Activated CD8-positive, alpha-beta T cell treated with anti-CD3 and anti-CD28 coated beads, Interleukin-2, amount 10 ng/mL, durations not matched to agents 7 days and 5 days (primary cell): ENCODE measurements at regions not wholly inside any gene's neighbourhood (a gene's known extent, or its start where the extent isn't known, plus 50 kb on each side); places are given as distances from the start of the nearest gene placed in this dataset.

Experiments
- ATAC-seq: fragments of 150-1000 bp; cut with Tn5 transposase; one replicate; pipeline ENCODE4 v1.10.0; 2021; ENCODE audit warnings: moderate library complexity
- CTCF ChIA-PET: fragments of 350-600 bp; sonication (Branson Sonifier 250); formaldehyde crosslinking; loops from one replicate; lab custom pipeline; 2021; ENCODE audit warnings: antibody characterized with exemption; lab: Charles Lee
- POLR2A ChIA-PET: fragments of 350-600 bp; sonication (Branson Sonifier 250); formaldehyde crosslinking; loops from one replicate; lab custom pipeline; 2021; ENCODE audit warnings: antibody characterized with exemption; lab: Charles Lee
- DNase-seq: peaks from one replicate; pipeline ENCODE4 v3.0.0-alpha.2; 2020
- H3K27ac Mint-ChIP-seq: one replicate; pipeline ENCODE4 v1.8.0; 2021; ENCODE audit warnings: mild to moderate bottlenecking, mixed read lengths
- H3K27me3 Mint-ChIP-seq: one replicate; pipeline ENCODE4 v1.8.0; 2021; ENCODE audit warnings: low read depth, mixed read lengths
- H3K36me3 Mint-ChIP-seq: one replicate; pipeline ENCODE4 v1.8.0; 2021; ENCODE audit warnings: low read depth, mixed read lengths
- H3K4me1 Mint-ChIP-seq: one replicate; pipeline ENCODE4 v1.8.0; 2021; ENCODE audit warnings: low read depth, mixed read lengths
- H3K4me3 Mint-ChIP-seq: one replicate; pipeline ENCODE4 v1.8.0; 2021; ENCODE audit warnings: mild to moderate bottlenecking, mixed read lengths
- H3K9me3 Mint-ChIP-seq: one replicate; pipeline ENCODE4 v1.8.0; 2022; ENCODE audit warnings: mixed read lengths; ENCODE audit not compliant: insufficient read depth

DNA sequence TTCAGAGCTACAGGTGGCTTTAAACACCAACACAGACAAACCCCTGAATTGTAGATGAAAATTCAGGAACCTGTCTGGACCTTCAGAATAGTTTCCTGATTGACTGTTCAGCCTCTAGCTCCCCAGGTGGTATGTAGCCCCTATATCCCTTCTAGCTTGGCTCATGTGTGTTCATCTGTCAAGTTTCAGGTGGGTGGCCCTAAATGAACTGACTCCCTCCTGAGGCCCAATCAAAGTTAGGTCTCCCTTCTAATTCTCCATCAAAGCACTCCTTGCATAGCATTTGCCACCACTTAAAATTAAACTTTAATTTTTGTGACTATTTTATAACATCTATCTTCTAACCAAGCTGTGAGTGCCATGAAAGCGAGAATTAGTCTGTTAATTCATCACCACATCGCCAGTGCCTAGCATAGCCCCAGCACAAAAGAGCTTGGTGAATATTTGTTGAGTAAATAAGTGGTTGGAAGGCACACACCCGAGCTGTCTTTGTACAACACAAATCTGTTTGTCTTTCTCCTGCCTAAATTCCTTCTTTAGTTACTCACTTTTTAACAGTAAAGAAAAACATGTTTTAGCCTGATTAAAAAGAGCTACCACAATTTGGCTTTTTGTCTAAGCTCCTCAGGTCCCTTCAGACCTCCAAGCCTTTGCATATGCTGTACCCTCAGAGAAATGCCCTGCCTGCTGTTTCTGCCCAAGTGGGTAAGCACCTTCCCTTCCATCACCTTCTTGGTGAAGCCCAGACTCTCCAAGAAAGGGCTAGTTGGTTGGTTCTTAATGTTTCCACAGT, 138.1 kb upstream of the HMHB1 start:
- Mint-ChIP-seq H3K27me3 (peaks cover 6% of the 10 kb centered on the region), H3K9me3 (no peaks in the 10 kb centered on the region), H3K4me1 (peaks cover 2% of the 10 kb centered on the region), H3K27ac (no peak overlapping the region), H3K4me3 (no peak overlapping the region), H3K36me3 (no peaks in the 10 kb centered on the region)
- ATAC-seq: no peak
- POLR2A ChIA-PET: no interaction called here
- CTCF ChIA-PET: no interaction called here
- DNase-seq: no peak

DNA sequence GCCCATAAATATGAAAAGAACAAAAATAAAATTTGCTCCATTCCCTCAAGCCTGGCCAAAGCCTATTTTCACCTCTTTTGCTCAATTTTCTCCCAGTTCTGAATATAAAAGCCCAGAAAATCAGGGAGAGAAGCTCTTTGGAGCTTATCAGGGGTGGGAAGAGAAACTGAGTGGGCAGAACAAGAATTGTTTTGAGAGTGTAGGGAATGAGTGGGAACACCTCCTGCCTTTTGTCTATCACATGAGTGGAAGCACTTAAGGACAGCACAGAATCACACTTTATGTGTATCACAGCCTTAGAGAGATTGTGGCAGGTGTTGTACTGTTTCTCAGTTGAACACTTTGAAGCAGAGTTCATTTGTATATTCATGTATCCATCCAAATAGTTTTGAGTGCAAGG, 139.2 kb upstream of the HMHB1 start:
- POLR2A ChIA-PET: no interaction called here

DNA sequence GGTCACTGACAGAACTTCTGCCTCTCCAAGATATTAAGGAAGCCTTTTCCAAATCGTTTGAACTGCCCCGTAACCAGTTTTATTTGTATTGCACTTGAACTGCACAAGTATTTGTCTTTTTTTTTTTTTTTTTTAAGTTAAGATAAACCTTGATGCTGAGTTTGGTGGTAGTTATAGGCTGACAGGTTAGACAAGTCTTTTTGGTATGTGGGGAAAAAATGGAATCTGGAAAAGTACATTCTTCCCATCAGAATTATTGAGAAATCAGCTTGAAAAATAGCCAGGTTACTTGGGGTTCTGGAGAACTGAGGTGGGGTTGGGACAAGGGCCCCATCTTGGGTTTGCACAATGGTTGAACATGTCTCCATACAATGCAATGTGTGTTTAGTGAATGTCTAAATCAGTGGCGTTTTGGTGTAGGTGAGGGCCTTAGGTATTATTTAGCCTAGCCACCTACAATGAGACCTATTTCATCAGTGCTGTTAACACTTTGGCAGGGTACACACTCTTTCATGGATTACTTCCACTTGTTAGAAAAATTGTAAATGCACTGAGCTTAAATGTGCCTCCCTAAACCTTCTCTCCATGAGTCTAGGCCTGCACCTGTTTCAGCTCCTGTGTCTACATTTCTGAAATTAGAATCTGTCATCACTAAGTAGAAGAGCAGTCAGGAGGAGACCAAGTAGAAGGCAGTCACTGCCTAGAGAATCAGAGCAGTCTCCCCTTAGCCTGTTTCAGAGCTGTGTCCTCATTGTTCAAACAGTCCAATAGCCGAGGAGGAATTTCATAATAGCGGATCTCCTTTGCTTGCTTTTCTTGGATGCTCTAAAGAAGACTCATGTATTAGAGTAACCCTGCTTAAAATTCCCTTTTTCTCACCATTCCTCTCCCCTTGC, 140.0 kb upstream of the HMHB1 start:
- H3K4me1 Mint-ChIP-seq: no peaks in the 10 kb centered on the region

More for the DNA sequence above, 139.2 kb upstream of the HMHB1 start:
- no peaks in the 10 kb centered on the region for H3K9me3 Mint-ChIP-seq
- no peak overlapping the region for H3K4me3 Mint-ChIP-seq
- CTCF ChIA-PET: no interaction called here
- H3K4me1 Mint-ChIP-seq: no peaks in the 10 kb centered on the region
- no peak overlapping the region for H3K27ac Mint-ChIP-seq
- ATAC-seq: no peak
- H3K27me3 Mint-ChIP-seq: peaks cover 6% of the 10 kb centered on the region
- H3K36me3 Mint-ChIP-seq: no peaks in the 10 kb centered on the region
- no peak for DNase-seq

DNA sequence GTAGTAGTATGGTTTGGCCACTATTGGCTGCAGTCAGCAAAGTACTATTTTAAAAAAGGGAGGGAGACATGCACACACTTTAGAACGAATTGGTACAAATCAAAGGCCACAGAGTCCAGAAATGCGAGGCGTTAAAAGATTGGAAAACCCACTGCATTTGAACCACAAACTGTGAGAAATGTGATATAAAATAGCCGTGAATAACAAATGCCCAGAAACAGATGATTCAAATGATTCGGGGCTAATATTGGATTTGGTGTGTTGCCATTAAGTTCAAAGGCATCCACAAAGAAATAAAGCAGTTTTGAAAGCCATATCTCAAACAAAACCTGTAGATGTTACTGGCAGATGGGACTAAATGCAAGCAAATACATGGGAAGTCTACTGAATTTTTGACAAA, 140.9 kb upstream of the HMHB1 start:
- no peaks in the 10 kb centered on the region for H3K9me3 Mint-ChIP-seq
- no peak for DNase-seq
- ATAC-seq: no peak
- peaks cover 6% of the 10 kb centered on the region for H3K27me3 Mint-ChIP-seq
- H3K4me3 Mint-ChIP-seq: no peak overlapping the region
- CTCF ChIA-PET: no interaction called here
- H3K27ac Mint-ChIP-seq: no peak overlapping the region
- H3K36me3 Mint-ChIP-seq: no peaks in the 10 kb centered on the region
- POLR2A ChIA-PET: no interaction called here
- H3K4me1 Mint-ChIP-seq: no peaks in the 10 kb centered on the region

More for the DNA sequence above, 140.0 kb upstream of the HMHB1 start:
- Mint-ChIP-seq H3K36me3 (no peaks in the 10 kb centered on the region), H3K9me3 (no peaks in the 10 kb centered on the region), H3K27ac (no peak overlapping the region), H3K4me3 (no peak overlapping the region), H3K27me3 (peaks cover 6% of the 10 kb centered on the region)
- no peak for DNase-seq
- POLR2A ChIA-PET: no interaction called here
- CTCF ChIA-PET: no interaction called here
- no peak for ATAC-seq

DNA sequence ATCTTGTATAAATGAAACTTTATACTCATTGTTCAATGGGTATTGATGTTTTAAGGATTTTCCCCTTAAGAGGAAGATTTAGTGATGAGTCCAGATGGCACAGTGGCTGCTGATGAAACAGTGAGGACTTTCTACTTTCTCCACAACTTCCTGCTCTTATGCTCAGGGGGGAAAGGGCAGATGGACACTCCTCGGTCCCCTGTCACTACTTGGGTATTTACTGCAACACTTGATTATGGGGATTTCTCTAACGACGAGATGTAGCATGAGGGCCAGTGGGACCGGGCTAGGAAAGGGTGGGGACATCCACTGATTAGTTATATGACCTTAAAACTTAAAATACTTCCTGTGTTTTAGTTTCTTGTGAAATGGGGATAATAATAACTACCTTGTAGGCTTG, 146.1 kb upstream of the HMHB1 start:
- Mint-ChIP-seq H3K4me1 (no peaks in the 10 kb centered on the region), H3K9me3 (no peaks in the 10 kb centered on the region), H3K27ac (no peak overlapping the region), H3K4me3 (no peak overlapping the region), H3K27me3 (peaks cover 5% of the 10 kb centered on the region), H3K36me3 (no peaks in the 10 kb centered on the region)
- DNase-seq (no peak), ATAC-seq (no peak)
- POLR2A ChIA-PET: no interaction called here
- CTCF ChIA-PET: no interaction called here

DNA sequence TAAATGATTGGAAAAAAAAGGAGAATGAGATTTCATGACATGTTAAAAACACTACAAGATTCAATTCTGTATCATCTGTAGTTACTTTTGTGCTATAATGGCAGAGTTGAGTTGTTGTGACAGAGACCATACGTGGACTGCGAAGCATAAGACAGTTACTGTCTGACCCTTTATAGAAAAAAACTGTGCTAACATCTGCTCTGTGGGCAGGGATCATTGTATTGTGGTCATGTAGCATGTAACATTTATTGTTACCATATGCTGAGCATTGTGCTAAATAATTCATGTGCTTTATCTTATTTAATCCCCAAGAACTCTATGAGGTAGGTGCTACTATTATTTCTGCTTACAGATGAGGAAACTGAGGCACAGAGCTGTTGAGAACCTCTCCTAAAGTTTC, 147.3 kb upstream of the HMHB1 start:
- DNase-seq: no peak
- H3K27me3 Mint-ChIP-seq: peaks cover 5% of the 10 kb centered on the region
- H3K36me3 Mint-ChIP-seq: no peaks in the 10 kb centered on the region
- no peak overlapping the region for H3K4me3 Mint-ChIP-seq
- H3K4me1 Mint-ChIP-seq: no peaks in the 10 kb centered on the region
- ATAC-seq: no peak
- H3K9me3 Mint-ChIP-seq: no peaks in the 10 kb centered on the region
- no peak overlapping the region for H3K27ac Mint-ChIP-seq
- POLR2A ChIA-PET: no interaction called here
- CTCF ChIA-PET: no interaction called here

DNA sequence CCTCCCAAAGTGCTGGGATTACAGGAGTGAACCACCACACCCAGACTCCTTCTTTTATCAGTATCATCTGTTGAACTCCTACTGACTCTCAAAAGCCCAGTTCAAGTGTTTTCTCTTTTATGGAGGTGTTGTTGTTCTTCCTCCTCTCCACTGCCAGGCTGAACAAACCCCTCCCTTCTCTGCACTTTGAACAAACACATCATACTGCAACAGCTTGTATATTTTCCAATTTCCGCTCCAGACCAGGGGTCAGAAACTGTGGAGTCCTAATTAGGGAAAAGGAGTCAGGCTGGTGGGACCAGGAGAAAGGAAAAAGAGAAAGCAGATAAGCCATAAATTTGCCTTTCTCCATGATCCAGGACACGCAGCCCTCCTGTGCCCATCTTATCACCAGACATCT, 148.1 kb upstream of the HMHB1 start:
- no peak overlapping the region for H3K4me3 Mint-ChIP-seq
- ChIA-PET CTCF (no interaction called here), POLR2A (no interaction called here)
- ATAC-seq (no peak), DNase-seq (no peak)
- no peak overlapping the region for H3K27ac Mint-ChIP-seq
- H3K36me3 Mint-ChIP-seq: no peaks in the 10 kb centered on the region
- H3K4me1 Mint-ChIP-seq: no peaks in the 10 kb centered on the region
- H3K9me3 Mint-ChIP-seq: no peaks in the 10 kb centered on the region
- H3K27me3 Mint-ChIP-seq: peaks cover 5% of the 10 kb centered on the region

DNA sequence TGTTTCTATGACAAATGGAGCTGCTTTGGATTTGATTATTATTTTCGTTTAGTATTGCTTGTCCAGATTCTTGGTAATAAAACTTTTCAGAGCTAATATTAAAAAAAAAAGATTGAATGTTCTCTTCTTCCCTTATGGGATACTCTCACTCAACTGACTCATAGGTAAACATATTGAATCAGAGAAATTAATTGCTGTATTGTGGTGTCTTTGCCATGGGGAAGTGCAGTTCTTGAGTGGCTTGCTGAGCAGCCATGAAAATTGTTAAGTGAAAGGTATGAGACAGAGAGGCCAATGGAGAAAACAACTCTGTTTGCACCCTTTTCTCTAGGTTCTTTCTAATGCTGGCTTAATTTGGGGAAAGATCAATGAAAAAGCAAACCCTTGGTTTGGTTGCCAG, 149.9 kb upstream of the HMHB1 start:
- DNase-seq (no peak), ATAC-seq (no peak)
- Mint-ChIP-seq H3K27me3 (peaks cover 5% of the 10 kb centered on the region), H3K36me3 (no peaks in the 10 kb centered on the region), H3K27ac (no peak overlapping the region), H3K9me3 (no peaks in the 10 kb centered on the region), H3K4me3 (no peak overlapping the region), H3K4me1 (no peaks in the 10 kb centered on the region)
- ChIA-PET CTCF (no interaction called here), POLR2A (no interaction called here)

DNA sequence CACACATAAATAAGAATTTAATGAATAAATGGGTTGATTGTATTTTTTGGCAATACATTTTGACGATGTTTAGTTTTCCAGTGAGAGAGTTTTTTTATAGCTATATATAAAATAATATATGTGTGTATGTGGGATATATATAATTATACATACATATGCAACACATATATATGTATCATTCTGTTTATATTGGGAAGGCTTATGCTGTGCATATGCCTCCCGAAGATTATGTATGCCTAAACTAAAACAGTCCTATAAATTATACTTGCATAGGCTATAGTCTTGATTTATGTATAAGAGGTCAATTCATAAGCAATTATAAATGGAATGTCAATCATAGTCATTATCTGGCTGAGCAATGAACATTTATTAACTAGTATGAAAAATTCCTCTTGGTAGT, 151.3 kb upstream of the HMHB1 start:
- ChIA-PET CTCF (no interaction called here), POLR2A (no interaction called here)
- ATAC-seq (no peak), DNase-seq (no peak)
- H3K27me3 Mint-ChIP-seq: peaks cover 5% of the 10 kb centered on the region
- no peaks in the 10 kb centered on the region for H3K9me3 Mint-ChIP-seq
- no peak overlapping the region for H3K27ac Mint-ChIP-seq
- no peak overlapping the region for H3K4me3 Mint-ChIP-seq
- H3K4me1 Mint-ChIP-seq: no peaks in the 10 kb centered on the region
- no peaks in the 10 kb centered on the region for H3K36me3 Mint-ChIP-seq

DNA sequence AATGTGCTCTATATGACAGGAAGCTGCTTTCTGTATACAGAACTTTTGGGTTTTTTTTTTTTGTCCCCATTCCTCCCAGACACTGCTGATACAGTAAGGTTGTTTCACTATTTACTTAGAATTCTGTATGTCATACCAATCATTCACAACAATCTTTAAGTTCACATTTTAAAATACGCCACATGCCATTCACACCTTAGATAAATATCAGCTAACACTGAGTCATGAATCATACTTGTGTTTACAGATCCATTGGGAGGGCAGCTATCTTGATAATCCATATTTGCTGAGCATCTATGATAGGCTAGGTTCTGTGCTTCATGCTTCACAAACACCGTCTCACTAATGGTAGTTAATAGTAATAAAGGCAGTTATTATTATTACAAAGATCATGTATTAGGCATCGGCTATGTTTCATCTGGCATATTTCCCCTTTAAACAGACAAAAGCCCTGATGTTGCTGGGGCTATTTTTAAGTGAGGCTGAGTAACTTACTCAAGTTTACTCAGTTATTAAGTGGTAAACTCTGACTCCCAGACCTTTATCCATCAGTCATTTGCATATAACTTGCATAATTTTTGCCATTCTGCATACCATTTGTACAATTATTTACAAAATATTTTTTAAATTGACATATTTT, 152.2 kb upstream of the HMHB1 start:
- no peak for ATAC-seq
- Mint-ChIP-seq H3K4me1 (no peaks in the 10 kb centered on the region), H3K9me3 (no peaks in the 10 kb centered on the region), H3K36me3 (no peaks in the 10 kb centered on the region), H3K4me3 (no peak overlapping the region), H3K27me3 (peaks cover 5% of the 10 kb centered on the region), H3K27ac (no peak overlapping the region)
- POLR2A ChIA-PET: no interaction called here
- CTCF ChIA-PET: no interaction called here
- no peak for DNase-seq

DNA sequence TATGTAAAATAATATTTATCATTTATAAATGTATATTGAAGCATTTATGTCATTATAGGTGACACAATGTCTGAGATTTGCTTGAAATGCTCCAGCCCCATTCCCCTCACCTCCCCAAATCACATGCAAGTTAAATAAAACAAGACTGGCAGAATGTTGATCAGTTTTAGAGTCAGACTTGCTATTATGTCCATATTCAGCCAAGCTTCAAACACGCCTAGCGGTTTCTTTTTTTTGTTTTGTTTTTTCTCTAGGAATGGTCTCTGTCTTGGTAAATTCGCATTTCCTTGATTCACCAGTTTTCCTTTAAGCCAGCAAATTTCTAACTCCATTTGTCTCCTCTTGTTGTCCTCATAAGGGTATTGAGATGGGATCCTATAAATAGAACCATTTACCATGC, 153.0 kb upstream of the HMHB1 start:
- Mint-ChIP-seq H3K36me3 (no peaks in the 10 kb centered on the region), H3K4me3 (no peak overlapping the region), H3K9me3 (no peaks in the 10 kb centered on the region), H3K4me1 (no peaks in the 10 kb centered on the region), H3K27me3 (peaks cover 4% of the 10 kb centered on the region), H3K27ac (no peak overlapping the region)
- DNase-seq: no peak
- ChIA-PET POLR2A (no interaction called here), CTCF (no interaction called here)
- no peak for ATAC-seq

DNA sequence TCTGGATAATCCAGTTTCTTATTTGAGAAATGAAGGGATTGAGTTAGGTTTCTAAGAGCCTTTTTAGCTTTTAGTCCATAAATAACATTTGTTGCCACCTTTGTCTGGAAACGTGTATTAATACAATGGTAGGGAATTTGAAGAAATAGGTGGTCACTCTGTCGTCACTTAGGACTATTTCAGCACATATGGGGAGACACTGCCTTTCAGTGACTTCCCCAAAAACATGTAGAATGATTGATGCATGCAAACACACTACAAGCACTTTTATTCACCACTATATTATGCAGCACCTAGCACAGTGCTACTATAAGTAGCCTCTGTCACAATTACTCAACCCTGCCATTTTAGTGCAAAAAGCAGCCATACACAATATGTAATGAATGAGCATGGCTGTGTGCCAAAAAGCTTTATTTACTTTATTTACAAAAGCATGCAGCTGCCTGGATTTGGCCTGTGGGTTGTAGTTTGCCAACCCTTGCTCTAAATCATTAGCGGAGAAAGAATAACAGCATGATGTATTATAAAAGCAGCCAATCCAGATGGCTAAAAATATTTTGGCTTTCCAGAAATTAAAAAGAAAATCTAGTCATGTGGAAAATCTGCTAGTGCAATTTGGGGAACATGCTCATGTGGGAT, 154.2 kb upstream of the HMHB1 start:
- POLR2A ChIA-PET: no interaction called here
- Mint-ChIP-seq H3K27me3 (peaks cover 4% of the 10 kb centered on the region), H3K9me3 (no peaks in the 10 kb centered on the region), H3K27ac (no peak overlapping the region), H3K4me1 (no peaks in the 10 kb centered on the region), H3K36me3 (no peaks in the 10 kb centered on the region), H3K4me3 (no peak overlapping the region)
- ATAC-seq (no peak), DNase-seq (no peak)
- CTCF ChIA-PET: no interaction called here
